Trophoblast cell (in vitro differentiated cells and primary cell): ENCODE measurements at regions not wholly inside any gene's neighbourhood (a gene's known extent, or its start where the extent isn't known, plus 50 kb on each side); places are given as distances from the start of the nearest gene placed in this dataset.

Experiments
- DNase-seq, 2 donors: peaks; one replicate each; pipeline ENCODE4 v3.0.0-alpha.2; 2016
- H2AFZ ChIP-seq: 2 replicates; pipeline ENCODE4 v1.6.1; 2013; ENCODE audit warnings: low read length, moderate library complexity, mild to moderate bottlenecking; ENCODE audit not compliant: insufficient read depth, poor library complexity
- H2AK5ac ChIP-seq: 2 replicates; pipeline ENCODE4 v1.6.1; 2013; ENCODE audit warnings: mild to moderate bottlenecking, low read length
- H2BK120ac ChIP-seq: 2 replicates; pipeline ENCODE4 v1.6.1; 2013; ENCODE audit warnings: low read length, mild to moderate bottlenecking, moderate library complexity; ENCODE audit not compliant: insufficient read depth, poor library complexity
- H2BK12ac ChIP-seq: 2 replicates; pipeline ENCODE4 v1.6.1; 2013; ENCODE audit warnings: mild to moderate bottlenecking, low read length, moderate library complexity
- H2BK5ac ChIP-seq: 2 replicates; pipeline ENCODE4 v1.6.1; 2013; ENCODE audit warnings: low read length, low read depth, moderate library complexity, mild to moderate bottlenecking; ENCODE audit not compliant: poor library complexity
- H3K14ac ChIP-seq: 2 replicates; pipeline ENCODE4 v1.6.1; 2013; ENCODE audit warnings: mild to moderate bottlenecking, low read length
- H3K18ac ChIP-seq: 2 replicates; pipeline ENCODE4 v1.6.1; 2013; ENCODE audit warnings: mild to moderate bottlenecking, low read length
- H3K23ac ChIP-seq: 2 replicates; pipeline ENCODE4 v1.6.1; 2013; ENCODE audit warnings: low read length
- H3K27ac ChIP-seq: 2 replicates; pipeline ENCODE4 v1.5.1; 2013; ENCODE audit warnings: low read depth, mild to moderate bottlenecking, inconsistent platforms, low read length, moderate library complexity
- H3K27me3 ChIP-seq: 2 replicates; pipeline ENCODE4 v1.6.1; 2013; ENCODE audit warnings: inconsistent platforms, mild to moderate bottlenecking, low read length, moderate library complexity; ENCODE audit not compliant: insufficient read depth
- H3K36me3 ChIP-seq, 2 experiments: 1 replicate in 1 of 2; 2 replicates in 1 of 2; pipeline ENCODE4 v1.6.1; 2013; ENCODE audit warnings: low read length in 2 of 2, mild to moderate bottlenecking in 2 of 2, moderate library complexity in 1 of 2; ENCODE audit not compliant: insufficient read depth in 2 of 2, control insufficient read depth in 1 of 2
- H3K4ac ChIP-seq: 2 replicates; pipeline ENCODE4 v1.6.1; 2013; ENCODE audit warnings: low read depth, mild to moderate bottlenecking, low read length, moderate library complexity
- H3K4me1 ChIP-seq, 2 experiments: 1 replicate in 1 of 2; 2 replicates in 1 of 2; pipeline ENCODE4 v1.6.1; 2013; ENCODE audit warnings: low read length in 2 of 2, mild to moderate bottlenecking in 2 of 2, moderate library complexity in 1 of 2; ENCODE audit not compliant: insufficient read depth in 2 of 2, control insufficient read depth in 1 of 2
- H3K4me2 ChIP-seq: 2 replicates; pipeline ENCODE4 v1.6.1; 2013; ENCODE audit warnings: inconsistent platforms, mild to moderate bottlenecking, low read length, moderate library complexity
- H3K4me3 ChIP-seq: 2 replicates; pipeline ENCODE4 v1.5.1; 2013; ENCODE audit warnings: mild to moderate bottlenecking, low read depth, low read length, inconsistent platforms
- H3K79me1 ChIP-seq: one replicate; pipeline ENCODE4 v1.6.1; 2013; ENCODE audit warnings: low read length
- H3K79me2 ChIP-seq: 2 replicates; pipeline ENCODE4 v1.6.1; 2013; ENCODE audit warnings: low read length, mild to moderate bottlenecking; ENCODE audit not compliant: control insufficient read depth, insufficient read depth, poor library complexity
- H3K9ac ChIP-seq: 2 replicates; pipeline ENCODE4 v1.6.1; 2013; ENCODE audit warnings: mild to moderate bottlenecking, low read length
- H3K9me3 ChIP-seq: 2 replicates; pipeline ENCODE4 v1.6.1; 2013; ENCODE audit warnings: low read depth, mild to moderate bottlenecking, control low read depth, inconsistent platforms, low read length; ENCODE audit not compliant: insufficient read depth
- H4K12ac ChIP-seq: 2 replicates; pipeline ENCODE4 v1.6.1; 2013; ENCODE audit warnings: low read depth, mild to moderate bottlenecking, low read length, moderate library complexity
- H4K8ac ChIP-seq: 2 replicates; pipeline ENCODE4 v1.6.1; 2013; ENCODE audit warnings: low read depth, mild to moderate bottlenecking, low read length, moderate library complexity
- H4K91ac ChIP-seq: one replicate; pipeline ENCODE4 v1.6.1; 2013; ENCODE audit warnings: low read depth, mild to moderate bottlenecking, low read length, moderate library complexity
- WGBS: extraction: QIAGEN DNeasy Blood & Tissue Kit; methylation state at CpG from one replicate; pipeline ENCODE4 v1.1.7; 2013; ENCODE audit warnings: missing lambda C conversion rate; ENCODE audit not compliant: insufficient read length, insufficient coverage; ENCODE audit errors: extremely low coverage; 5-methylcytosine and 5-hydroxymethylcytosine counted together

DNA sequence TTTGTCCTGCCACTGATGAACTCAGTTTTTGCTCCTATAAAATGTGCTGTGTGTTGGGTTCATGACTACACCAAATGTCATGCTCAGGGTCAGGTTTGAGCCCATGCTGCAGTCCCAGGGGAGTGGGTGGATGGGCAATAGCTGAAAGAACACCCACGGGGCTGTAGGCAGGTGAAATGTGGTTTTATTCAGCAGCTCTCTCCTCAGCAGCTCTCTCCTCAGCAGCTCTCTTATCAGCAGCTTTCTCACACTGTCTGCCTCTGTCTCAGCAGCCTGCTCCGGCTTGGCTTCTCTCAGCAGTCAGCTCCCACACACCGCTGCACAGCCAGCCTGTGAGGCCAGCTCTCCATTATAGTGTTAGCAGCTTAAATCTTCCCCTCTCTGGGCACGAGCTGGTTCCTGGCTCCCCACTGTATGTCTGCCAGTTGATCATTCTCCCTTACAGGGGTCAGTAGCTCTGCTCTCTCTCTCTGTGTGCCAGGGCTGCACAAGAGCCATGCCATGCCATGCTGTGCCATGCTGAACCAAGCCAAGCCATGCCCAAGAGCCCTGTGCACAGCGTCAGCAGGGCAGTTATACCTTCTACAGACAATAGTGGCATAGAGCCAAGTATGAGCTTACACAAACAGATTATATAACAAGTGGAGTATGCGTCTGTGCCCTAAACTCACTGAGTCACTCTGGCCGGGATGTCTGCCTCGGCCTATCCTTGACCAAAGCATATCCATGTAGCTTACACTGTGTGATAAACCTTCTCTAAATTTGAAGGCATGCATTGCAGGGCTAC, 303.3 kb upstream of the TMPO start:
- Histone ChIP-seq H3K4ac (no peak overlapping the region), H3K14ac (no peak overlapping the region), H3K27me3 (no peaks in the 10 kb centered on the region), H2BK120ac (no peak overlapping the region), H3K4me1 (no peaks in the 10 kb centered on the region), H3K36me3 (no peaks in the 10 kb centered on the region), H3K4me2 (no peak overlapping the region), H4K12ac (no peak overlapping the region), H3K27ac (no peak overlapping the region), H4K91ac (no peak overlapping the region), H3K9me3 (no peaks in the 10 kb centered on the region), H3K18ac (no peak overlapping the region), H3K79me2 (no peaks in the 10 kb centered on the region), H4K8ac (no peak overlapping the region), H3K4me3 (no peak overlapping the region), H2AFZ (no peak overlapping the region), H2AK5ac (no peak overlapping the region), H2BK5ac (no peak overlapping the region), H2BK12ac (no peak overlapping the region), H3K79me1 (no peaks in the 10 kb centered on the region), H3K9ac (no peak overlapping the region), H3K23ac (no peak overlapping the region)
- no CpG with 5 or more reads among the region's 8 CpGs for WGBS
- no peak for DNase-seq

DNA sequence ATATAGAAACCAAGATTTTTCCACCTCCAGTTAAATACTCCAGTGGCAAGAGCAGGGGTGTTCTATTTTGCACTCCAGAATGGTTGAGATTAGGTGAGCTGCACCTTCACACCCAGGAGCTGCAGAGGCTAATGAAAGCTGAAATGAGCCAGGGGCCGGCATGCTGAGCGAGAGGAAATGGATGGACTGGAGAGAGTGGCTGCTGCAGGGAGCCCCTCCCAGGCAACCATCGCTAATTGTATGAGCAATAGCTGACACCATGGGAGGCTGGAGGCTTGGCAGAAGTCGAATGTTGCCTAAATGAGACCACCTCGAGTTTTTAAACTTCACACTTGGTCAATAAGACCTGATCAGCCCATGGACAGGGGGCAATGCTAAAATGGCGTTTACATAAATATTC, 301.8 kb upstream of the TMPO start:
- H2AK5ac ChIP-seq, result no peak overlapping the region
- no peak overlapping the region for H2BK5ac ChIP-seq
- no peak for DNase-seq
- H3K9ac ChIP-seq, result no peak overlapping the region
- no peak overlapping the region for H3K14ac ChIP-seq
- H3K79me2 ChIP-seq, result no peaks in the 10 kb centered on the region
- no peak overlapping the region for H3K4ac ChIP-seq
- H3K23ac ChIP-seq, result no peak overlapping the region
- no peak overlapping the region for H3K4me2 ChIP-seq
- H3K27ac ChIP-seq, result no peak overlapping the region
- H2AFZ ChIP-seq, result no peak overlapping the region
- no CpG with 5 or more reads among the region's 6 CpGs for WGBS
- H3K27me3 ChIP-seq, result no peaks in the 10 kb centered on the region
- no peak overlapping the region for H3K18ac ChIP-seq
- no peaks in the 10 kb centered on the region for H3K9me3 ChIP-seq
- no peak overlapping the region for H2BK12ac ChIP-seq
- no peak overlapping the region for H2BK120ac ChIP-seq
- H4K91ac ChIP-seq, result no peak overlapping the region
- H3K4me3 ChIP-seq, result no peak overlapping the region
- no peak overlapping the region for H4K12ac ChIP-seq
- H3K4me1 ChIP-seq, result no peaks in the 10 kb centered on the region
- H4K8ac ChIP-seq, result no peak overlapping the region
- H3K79me1 ChIP-seq, result no peaks in the 10 kb centered on the region
- H3K36me3 ChIP-seq, result no peaks in the 10 kb centered on the region

DNA sequence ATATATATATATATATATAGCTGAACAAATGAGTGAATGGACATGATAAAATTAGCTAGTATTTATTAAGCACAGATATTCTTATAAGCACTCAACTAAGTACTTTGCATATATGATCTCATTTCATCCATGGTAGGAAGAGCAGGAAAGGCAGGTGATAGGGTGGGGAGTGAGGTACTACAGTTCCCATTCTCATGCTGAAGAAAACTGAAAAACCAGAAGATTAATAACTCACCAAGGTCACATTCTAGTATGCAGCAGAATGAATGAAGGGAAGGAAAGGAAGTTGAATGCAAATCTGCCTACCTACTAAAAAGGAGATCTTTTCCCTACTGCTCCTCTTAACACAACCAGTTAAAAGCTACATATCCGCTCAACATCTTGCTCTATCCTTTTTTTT, 298.1 kb upstream of the TMPO start:
- Histone ChIP-seq H2AFZ (no peak overlapping the region), H3K4me1 (no peaks in the 10 kb centered on the region), H3K27ac (no peak overlapping the region), H2AK5ac (no peak overlapping the region), H2BK12ac (no peak overlapping the region), H3K79me2 (no peaks in the 10 kb centered on the region), H4K12ac (no peak overlapping the region), H3K79me1 (no peaks in the 10 kb centered on the region), H3K4me2 (no peak overlapping the region), H4K8ac (no peak overlapping the region), H4K91ac (no peak overlapping the region), H3K4ac (no peak overlapping the region), H2BK120ac (no peak overlapping the region), H3K9me3 (no peaks in the 10 kb centered on the region), H3K4me3 (no peak overlapping the region), H3K18ac (no peak overlapping the region), H3K14ac (no peak overlapping the region), H3K9ac (no peak overlapping the region), H3K27me3 (no peaks in the 10 kb centered on the region), H3K36me3 (no peaks in the 10 kb centered on the region), H3K23ac (no peak overlapping the region), H2BK5ac (no peak overlapping the region)
- no peak for DNase-seq
- no CpG with 5 or more reads among the region's 1 CpG for WGBS

DNA sequence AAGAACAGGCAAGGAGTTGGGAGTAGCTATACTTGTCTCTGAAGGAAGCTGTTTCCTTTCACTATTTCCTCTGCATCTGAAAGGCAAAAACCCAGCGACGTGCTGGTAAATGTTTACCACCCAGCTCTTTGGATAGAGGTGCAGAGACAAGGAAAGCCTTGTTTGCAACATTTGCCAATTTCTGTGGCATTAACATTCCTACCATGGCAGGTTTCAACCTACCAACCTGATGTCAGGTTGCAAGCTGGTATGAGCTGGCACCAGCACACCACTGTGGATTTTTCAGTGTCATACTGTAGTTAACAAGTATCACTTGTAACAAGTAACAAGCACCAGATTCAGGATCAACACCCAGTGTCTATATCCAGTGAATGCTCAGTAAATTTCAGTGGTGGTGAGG, 294.8 kb upstream of the TMPO start:
- H3K79me1 ChIP-seq, result no peaks in the 10 kb centered on the region
- H3K36me3 ChIP-seq, result no peaks in the 10 kb centered on the region
- no peaks in the 10 kb centered on the region for H3K27me3 ChIP-seq
- no peaks in the 10 kb centered on the region for H3K9me3 ChIP-seq
- no peak overlapping the region for H4K91ac ChIP-seq
- no peaks in the 10 kb centered on the region for H3K4me1 ChIP-seq
- no peak overlapping the region for H3K9ac ChIP-seq
- no peak for DNase-seq
- H2AK5ac ChIP-seq, result no peak overlapping the region
- no peak overlapping the region for H3K4me3 ChIP-seq
- H2BK5ac ChIP-seq, result no peak overlapping the region
- H3K18ac ChIP-seq, result no peak overlapping the region
- no peak overlapping the region for H2BK12ac ChIP-seq
- H2BK120ac ChIP-seq, result no peak overlapping the region
- no peak overlapping the region for H3K14ac ChIP-seq
- H4K12ac ChIP-seq, result no peak overlapping the region
- no peak overlapping the region for H3K4me2 ChIP-seq
- no peak overlapping the region for H4K8ac ChIP-seq
- H3K27ac ChIP-seq, result no peak overlapping the region
- no peaks in the 10 kb centered on the region for H3K79me2 ChIP-seq
- no peak overlapping the region for H2AFZ ChIP-seq
- WGBS, result no CpG with 5 or more reads among the region's 2 CpGs
- H3K4ac ChIP-seq, result no peak overlapping the region
- H3K23ac ChIP-seq, result no peak overlapping the region
